OCI-LY3 (cell line): ENCODE measurements at regions not wholly inside any gene's neighbourhood (a gene's known extent, or its start where the extent isn't known, plus 50 kb on each side); places are given as distances from the start of the nearest gene placed in this dataset.

Experiments
- H2AFZ ChIP-seq: fragments of 200-600, 300-600 bp; shearing (Covaris generic); 2 replicates; pipeline ENCODE4 v1.6.0; 2014; ENCODE audit warnings: antibody characterized with exemption, low read depth, low read length
- H3K27ac ChIP-seq: fragments of 200-600, 300-600 bp; sonication (generic); 2 replicates; pipeline ENCODE4 v1.5.1; 2014; ENCODE audit warnings: mild to moderate bottlenecking, low read length, moderate library complexity, mixed read lengths
- H3K27me3 ChIP-seq: fragments of 200-600, 300-600 bp; sonication (generic); 2 replicates; pipeline ENCODE4 v1.6.1; 2014; ENCODE audit warnings: low read depth, low read length, mixed read lengths
- H3K36me3 ChIP-seq: fragments of 200-600, 300-600 bp; sonication (generic); replicated peaks from 2 replicates; pipeline ENCODE3; 2014; ENCODE audit warnings: low read depth, low read length, mixed read lengths
- H3K4me1 ChIP-seq: fragments of 300-600, 200-600 bp; sonication (generic); 2 replicates; pipeline ENCODE4 v1.6.1; 2014; ENCODE audit warnings: low read length, mixed read lengths
- H3K4me2 ChIP-seq: fragments of 200-600, 300-600 bp; sonication (generic); 2 replicates; pipeline ENCODE4 v1.6.1; 2014; ENCODE audit warnings: low read length, mixed read lengths
- H3K4me3 ChIP-seq: fragments of 300-600, 200-600 bp; sonication (generic); 2 replicates; pipeline ENCODE4 v1.5.1; 2014; ENCODE audit warnings: antibody characterized with exemption, mild to moderate bottlenecking, low read length, moderate library complexity
- H3K79me2 ChIP-seq: fragments of 300-600, 200-600 bp; shearing (Covaris generic); 2 replicates; pipeline ENCODE4 v1.6.1; 2014; ENCODE audit warnings: mild to moderate bottlenecking, low read length, mixed read lengths
- H3K9ac ChIP-seq: fragments of 300-600, 200-600 bp; shearing (Covaris generic); 2 replicates; pipeline ENCODE4 v1.6.0; 2014; ENCODE audit warnings: mild to moderate bottlenecking, low read length, moderate library complexity
- H3K9me3 ChIP-seq: fragments of 200-600, 300-600 bp; shearing (Covaris generic); 2 replicates; pipeline ENCODE4 v1.6.1; 2014; ENCODE audit warnings: low read length, mixed read lengths; ENCODE audit not compliant: insufficient read depth
- H4K20me1 ChIP-seq: fragments of 200-600, 300-600 bp; sonication (generic); 2 replicates; pipeline ENCODE4 v1.6.1; 2016; ENCODE audit warnings: low read length, mixed read lengths; ENCODE audit not compliant: insufficient read depth
- EZH2phosphoT487 ChIP-seq: fragments of 200-600 bp; shearing (Covaris generic); IDR thresholded peaks from 2 replicates; pipeline ENCODE4 v1.6.1; 2018; ENCODE audit warnings: antibody characterized with exemption, mixed run types, low read depth
- TF ChIP-seq, protein P1 (sequence below): fragments of 200-600, 300-600 bp; sonication (generic); IDR thresholded peaks from 2 replicates; pipeline ENCODE4 v1.5.1; 2014; ENCODE audit warnings: antibody characterized with exemption, low read length, low read depth

DNA sequence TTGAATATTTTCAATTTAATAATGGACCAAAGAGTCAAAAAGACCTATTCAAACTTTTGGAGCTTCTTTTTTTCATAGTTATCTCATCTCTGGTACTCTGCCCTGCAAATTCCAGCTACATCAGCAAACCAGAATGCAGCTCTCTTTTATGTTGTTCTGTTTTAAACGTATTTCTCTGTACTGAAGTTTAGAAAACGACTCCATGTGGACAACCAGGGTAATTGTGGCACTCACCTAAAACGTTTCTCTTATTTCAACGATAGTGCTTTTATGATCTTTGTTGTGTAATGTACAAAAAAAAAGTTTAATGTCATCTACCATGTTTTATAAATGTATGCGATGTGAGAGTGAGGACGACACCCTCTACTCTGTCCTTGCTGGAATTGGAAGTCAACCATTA lies 1472.3 kb upstream of the GBE1 start:
- Histone ChIP-seq H4K20me1 (no peaks in the 10 kb centered on the region), H3K4me1 (peaks cover 10% of the 10 kb centered on the region), H3K36me3 (no peaks in the 10 kb centered on the region), H2AFZ (no peak overlapping the region), H3K9me3 (no peaks in the 10 kb centered on the region), H3K4me2 (no peak overlapping the region), H3K9ac (no peak overlapping the region), H3K27ac (no peak overlapping the region), H3K79me2 (no peaks in the 10 kb centered on the region), H3K27me3 (no peaks in the 10 kb centered on the region), H3K4me3 (no peak overlapping the region)
- TF ChIP-seq EZH2phosphoT487: no peak
- TF ChIP-seq, protein P1, sequence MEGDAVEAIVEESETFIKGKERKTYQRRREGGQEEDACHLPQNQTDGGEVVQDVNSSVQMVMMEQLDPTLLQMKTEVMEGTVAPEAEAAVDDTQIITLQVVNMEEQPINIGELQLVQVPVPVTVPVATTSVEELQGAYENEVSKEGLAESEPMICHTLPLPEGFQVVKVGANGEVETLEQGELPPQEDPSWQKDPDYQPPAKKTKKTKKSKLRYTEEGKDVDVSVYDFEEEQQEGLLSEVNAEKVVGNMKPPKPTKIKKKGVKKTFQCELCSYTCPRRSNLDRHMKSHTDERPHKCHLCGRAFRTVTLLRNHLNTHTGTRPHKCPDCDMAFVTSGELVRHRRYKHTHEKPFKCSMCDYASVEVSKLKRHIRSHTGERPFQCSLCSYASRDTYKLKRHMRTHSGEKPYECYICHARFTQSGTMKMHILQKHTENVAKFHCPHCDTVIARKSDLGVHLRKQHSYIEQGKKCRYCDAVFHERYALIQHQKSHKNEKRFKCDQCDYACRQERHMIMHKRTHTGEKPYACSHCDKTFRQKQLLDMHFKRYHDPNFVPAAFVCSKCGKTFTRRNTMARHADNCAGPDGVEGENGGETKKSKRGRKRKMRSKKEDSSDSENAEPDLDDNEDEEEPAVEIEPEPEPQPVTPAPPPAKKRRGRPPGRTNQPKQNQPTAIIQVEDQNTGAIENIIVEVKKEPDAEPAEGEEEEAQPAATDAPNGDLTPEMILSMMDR: no peak; the same call in 1 of the 2 replicates

DNA sequence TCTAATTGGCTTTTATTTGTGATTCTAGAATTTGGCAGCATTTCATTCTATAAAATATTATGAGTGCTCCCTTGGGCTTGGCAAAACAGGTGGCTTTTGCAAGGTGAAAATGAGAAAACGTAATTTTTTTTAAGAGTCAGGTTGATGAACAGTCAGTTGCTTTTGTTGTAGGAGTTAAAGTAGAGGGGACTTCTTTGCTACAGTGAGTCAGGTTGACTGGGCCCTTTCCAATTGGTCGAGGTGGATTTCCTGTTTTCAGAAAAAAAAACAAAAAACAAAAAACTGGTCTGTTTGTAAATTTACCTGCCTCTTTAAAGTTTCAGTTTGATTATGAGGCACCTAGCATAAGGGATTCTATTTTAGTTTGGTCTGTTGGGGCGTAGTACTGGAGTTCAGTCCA lies 1469.4 kb upstream of the GBE1 start:
- Histone ChIP-seq H3K79me2 (no peaks in the 10 kb centered on the region), H2AFZ (peak overlapping the region; percentile 47; the same call in 1 of the 2 replicates), H3K4me3 (no peak overlapping the region), H3K4me2 (no peak overlapping the region), H3K27me3 (no peaks in the 10 kb centered on the region), H3K4me1 (peaks cover 5% of the 10 kb centered on the region), H3K36me3 (no peaks in the 10 kb centered on the region), H3K27ac (no peak overlapping the region), H4K20me1 (no peaks in the 10 kb centered on the region), H3K9me3 (no peaks in the 10 kb centered on the region), H3K9ac (no peak overlapping the region)
- no peak for TF ChIP-seq EZH2phosphoT487
- TF ChIP-seq, protein P1: no peak

DNA sequence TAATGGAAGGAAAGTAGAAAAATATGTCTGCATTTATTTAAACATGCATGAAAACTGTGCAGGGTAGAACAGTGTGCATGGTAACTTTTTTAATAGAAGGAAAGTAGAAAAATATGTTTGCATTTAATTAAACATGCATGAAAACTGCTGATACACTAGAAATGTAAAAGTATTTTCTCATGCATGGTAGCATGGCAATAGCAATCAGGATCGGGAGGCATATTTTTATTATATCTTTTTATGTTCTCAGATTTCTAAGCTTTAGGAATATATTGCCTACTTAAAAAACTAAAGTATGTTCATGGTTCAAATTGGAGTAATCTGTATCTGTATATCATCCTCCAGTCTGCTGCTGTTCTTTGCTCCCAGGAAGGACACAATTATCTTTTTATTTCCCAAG lies 1468.9 kb upstream of the GBE1 start:
- no peaks in the 10 kb centered on the region for H3K27me3 ChIP-seq
- H3K9ac ChIP-seq: no peak overlapping the region
- no peak overlapping the region for H3K27ac ChIP-seq
- no peaks in the 10 kb centered on the region for H3K36me3 ChIP-seq
- no peak overlapping the region for H3K4me3 ChIP-seq
- no peak overlapping the region for H3K4me2 ChIP-seq
- no peaks in the 10 kb centered on the region for H4K20me1 ChIP-seq
- no peak for TF ChIP-seq EZH2phosphoT487
- TF ChIP-seq, protein P1: no peak
- no peak overlapping the region for H2AFZ ChIP-seq
- no peaks in the 10 kb centered on the region for H3K9me3 ChIP-seq
- H3K4me1 ChIP-seq: peaks cover under 1% of the 10 kb centered on the region; the same call in 1 of the 2 replicates
- no peaks in the 10 kb centered on the region for H3K79me2 ChIP-seq

DNA sequence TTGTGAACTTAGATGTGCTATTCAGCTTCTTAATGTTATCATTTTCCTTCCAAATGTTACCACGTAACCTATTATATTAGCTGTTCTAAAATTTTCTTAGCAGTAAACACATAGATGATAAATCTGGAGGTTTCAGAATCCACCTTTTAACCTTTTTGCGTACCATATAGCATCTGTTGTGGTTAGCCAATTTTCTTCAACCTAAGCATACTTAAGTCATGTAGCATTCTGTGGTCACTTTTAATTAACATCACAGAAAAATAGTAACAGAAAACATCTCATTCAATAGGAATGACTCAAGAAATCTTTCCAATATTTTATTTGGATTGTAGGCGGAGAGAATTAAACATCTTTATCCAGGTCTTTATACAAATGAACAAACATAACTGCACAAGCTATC lies 1465.3 kb upstream of the GBE1 start:
- TF ChIP-seq, protein P1: no peak
- TF ChIP-seq EZH2phosphoT487: no peak
- H3K36me3 ChIP-seq: no peaks in the 10 kb centered on the region
- no peaks in the 10 kb centered on the region for H3K9me3 ChIP-seq
- no peak overlapping the region for H3K27ac ChIP-seq
- H3K9ac ChIP-seq: no peak overlapping the region
- H3K79me2 ChIP-seq: no peaks in the 10 kb centered on the region
- H4K20me1 ChIP-seq: no peaks in the 10 kb centered on the region
- no peaks in the 10 kb centered on the region for H3K27me3 ChIP-seq
- no peak overlapping the region for H3K4me2 ChIP-seq
- no peak overlapping the region for H2AFZ ChIP-seq
- no peak overlapping the region for H3K4me3 ChIP-seq
- no peaks in the 10 kb centered on the region for H3K4me1 ChIP-seq
